ENCODE measurements at regions not wholly inside any gene's neighbourhood (a gene's known extent, or its start where the extent isn't known, plus 50 kb on each side); places are given as distances from the start of the nearest gene placed in this dataset.

- TF ChIP-seq CTCF (IDR thresholded peaks at IDR 0.05; ENCODE audit: low read depth, low read length): no peak
- no peak for TF ChIP-seq EZH2phosphoT487 (IDR thresholded peaks at IDR 0.05; ENCODE audit: low read depth)
These were observed 1806.0 kb downstream of the MRPL39 start for GRCh38 chr21:23801292-23801691.

Data from OCI-LY3 (cell line).